ENCODE measurements at regions not wholly inside any gene's neighbourhood (a gene's known extent, or its start where the extent isn't known, plus 50 kb on each side); places are given as distances from the start of the nearest gene placed in this dataset.
A peak's percentile ranks its signal among the peaks of the same experiment; 100 is the strongest.

- DNase-seq (ENCODE audit: low spot score) (no peak), ATAC-seq (no peak)
These were observed 56.5 kb downstream of the CT47B1 start for GRCh38 chrX:120819126-120819525.

GRCh38 chrX:120813982-120814381 lies 61.7 kb downstream of the CT47B1 start:
- no peak for DNase-seq (ENCODE audit: low spot score)
- ATAC-seq, result no peak

- DNase-seq (ENCODE audit: low spot score) (no peak), ATAC-seq (no peak)
These were observed 74.2 kb downstream of the CT47B1 start for GRCh38 chrX:120801426-120801825.

GRCh38 chrX:120797188-120797851 lies 78.3 kb downstream of the CT47B1 start:
- no peak for ATAC-seq
- DNase-seq (ENCODE audit: low spot score), result no peak

DNA sequence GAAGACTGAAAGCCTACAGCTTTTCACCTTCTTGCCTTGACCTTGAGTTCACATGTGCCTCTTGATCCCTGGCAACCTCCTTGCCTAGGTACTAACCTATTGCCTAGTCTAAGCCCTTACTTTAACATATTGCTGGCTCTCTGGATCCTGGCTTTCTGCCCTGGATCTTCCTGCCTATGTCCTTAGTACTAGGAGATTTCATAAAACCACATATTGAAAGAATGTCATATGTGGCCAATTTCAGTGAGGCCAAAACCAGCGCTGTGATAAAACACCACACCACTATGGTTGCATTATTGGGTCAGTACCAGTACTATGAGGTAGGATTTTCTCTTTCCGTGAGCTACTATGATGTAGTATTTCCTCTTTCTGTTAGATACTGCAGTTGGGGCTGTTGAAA lies 80.4 kb downstream of the CT47B1 start:
- DNase-seq (ENCODE audit: low spot score) (no peak), ATAC-seq (no peak)

DNA sequence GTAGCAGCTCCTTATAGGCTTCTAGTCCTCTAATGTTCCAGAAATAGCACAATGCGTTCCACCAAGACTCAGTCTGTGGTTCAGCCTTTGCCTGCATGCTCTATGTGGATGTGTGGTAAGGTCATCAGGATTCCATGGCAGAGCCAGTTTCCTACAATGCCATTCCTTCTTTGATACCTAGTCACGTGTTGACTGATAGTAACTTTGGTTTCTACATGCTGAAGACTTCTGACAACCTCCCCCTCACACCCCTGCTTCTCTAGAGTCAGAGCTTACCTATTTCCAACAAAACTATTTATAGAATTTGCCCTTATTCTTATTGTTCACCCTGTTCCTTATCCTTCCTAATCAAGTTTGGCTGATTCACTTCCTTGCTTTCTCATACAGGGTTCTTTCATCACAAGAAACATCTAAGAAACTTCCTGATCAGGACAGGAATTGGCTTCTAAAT lies 81.1 kb downstream of the CT47B1 start:
- DNase-seq (ENCODE audit: low spot score) (no peak), ATAC-seq (no peak)

- DNase-seq (ENCODE audit: low spot score) (no peak), ATAC-seq (no peak)
These were observed 82.6 kb downstream of the CT47B1 start for GRCh38 chrX:120793098-120793497.

- ATAC-seq (no peak), DNase-seq (ENCODE audit: low spot score) (no peak)
These were observed 84.5 kb downstream of the CT47B1 start for GRCh38 chrX:120791013-120791643.

DNA sequence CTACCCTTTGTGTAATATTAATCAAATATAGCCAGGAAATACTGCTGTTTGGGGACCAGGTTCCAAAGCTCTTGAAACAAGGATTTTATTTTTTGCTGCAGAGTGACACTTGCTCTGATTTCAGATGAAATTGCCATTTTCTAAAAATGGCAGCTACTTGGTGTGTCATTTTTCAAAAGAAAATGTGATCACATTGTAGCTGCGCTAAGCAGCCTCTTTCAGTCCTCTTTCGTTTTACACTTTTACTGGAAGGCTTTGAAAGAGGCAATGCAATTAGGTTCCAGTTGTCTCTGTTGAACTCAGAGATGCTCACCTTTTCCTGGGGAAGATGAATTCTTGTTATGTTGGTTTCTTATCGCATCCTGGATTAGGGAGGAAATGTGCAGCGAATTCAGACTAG lies 85.1 kb downstream of the CT47B1 start:
- no peak for DNase-seq (ENCODE audit: low spot score)
- no peak for ATAC-seq

DNA sequence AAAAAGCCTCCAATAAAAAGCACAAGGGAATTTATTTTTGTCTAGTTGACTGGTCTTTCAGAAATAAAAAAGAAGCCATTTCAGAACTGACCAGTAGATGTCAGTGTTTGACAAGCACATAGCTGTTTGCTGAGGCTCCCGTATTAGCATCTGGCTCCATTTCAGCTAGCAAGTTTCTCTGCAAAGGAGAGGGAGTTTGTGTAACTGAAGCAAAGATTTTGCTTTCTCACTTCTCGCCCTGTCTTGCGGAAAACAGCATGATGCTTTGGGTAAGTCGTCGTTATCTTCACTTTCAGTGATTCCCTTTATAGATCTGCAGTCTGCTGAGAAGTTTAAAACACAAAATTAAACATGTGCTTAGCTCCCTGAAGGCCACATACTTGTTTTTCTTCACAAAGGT lies 85.5 kb downstream of the CT47B1 start:
- ATAC-seq, result peak; percentile 84
- no peak for DNase-seq (ENCODE audit: low spot score)

- ATAC-seq (no peak), DNase-seq (ENCODE audit: low spot score) (no peak)
These were observed 94.3 kb downstream of the CT47B1 start for GRCh38 chrX:120781403-120781802.

- ATAC-seq (no peak), DNase-seq (ENCODE audit: low spot score) (no peak)
These were observed 99.7 kb downstream of the CT47B1 start for GRCh38 chrX:120775959-120776358.

- DNase-seq (ENCODE audit: low spot score) (no peak), ATAC-seq (no peak)
These were observed 101.1 kb downstream of the CT47B1 start for GRCh38 chrX:120774606-120775005.

- DNase-seq (ENCODE audit: low spot score) (no peak), ATAC-seq (no peak)
These were observed 101.9 kb downstream of the CT47B1 start for GRCh38 chrX:120773801-120774200.

DNA sequence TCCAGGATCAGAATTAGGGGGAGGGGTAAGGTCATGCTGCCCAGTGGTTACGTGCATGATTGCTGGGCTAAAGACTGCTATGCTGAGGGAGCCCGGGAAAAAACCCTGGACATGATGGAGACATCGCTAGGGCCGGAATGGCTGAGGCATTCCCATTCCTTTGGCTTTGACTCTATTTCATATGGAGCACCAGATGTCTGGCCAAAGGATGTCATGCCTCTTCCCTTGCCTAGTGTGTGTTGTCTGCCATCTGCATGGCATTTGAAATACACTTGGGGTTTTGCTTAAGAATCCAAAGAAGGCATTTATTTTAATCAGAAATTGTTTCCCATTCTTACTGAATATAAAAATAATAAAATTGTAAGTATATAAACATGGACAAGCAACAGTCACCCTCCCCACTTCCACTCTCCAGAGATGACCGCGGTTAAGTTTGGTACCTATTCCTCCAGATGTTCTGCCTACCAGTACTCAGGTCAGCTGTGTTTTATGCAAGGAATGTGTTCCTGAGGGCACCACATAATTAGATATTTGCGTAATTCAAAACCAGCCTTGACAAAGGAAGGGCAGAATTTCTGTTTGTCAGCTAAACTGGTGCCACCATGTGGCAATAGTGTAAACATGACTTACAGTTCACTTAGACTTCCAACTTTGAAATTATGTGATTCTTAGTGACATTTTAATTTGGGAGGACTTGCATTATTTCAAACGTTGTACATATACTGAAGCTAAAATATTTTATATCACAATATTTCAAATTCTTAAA lies 105.9 kb downstream of the CT47B1 start:
- DNase-seq (ENCODE audit: low spot score) (no peak), ATAC-seq (peak; percentile 89)

GRCh38 chrX:120768681-120769080 lies 107.0 kb downstream of the CT47B1 start:
- no peak for DNase-seq (ENCODE audit: low spot score)
- no peak for ATAC-seq

DNA sequence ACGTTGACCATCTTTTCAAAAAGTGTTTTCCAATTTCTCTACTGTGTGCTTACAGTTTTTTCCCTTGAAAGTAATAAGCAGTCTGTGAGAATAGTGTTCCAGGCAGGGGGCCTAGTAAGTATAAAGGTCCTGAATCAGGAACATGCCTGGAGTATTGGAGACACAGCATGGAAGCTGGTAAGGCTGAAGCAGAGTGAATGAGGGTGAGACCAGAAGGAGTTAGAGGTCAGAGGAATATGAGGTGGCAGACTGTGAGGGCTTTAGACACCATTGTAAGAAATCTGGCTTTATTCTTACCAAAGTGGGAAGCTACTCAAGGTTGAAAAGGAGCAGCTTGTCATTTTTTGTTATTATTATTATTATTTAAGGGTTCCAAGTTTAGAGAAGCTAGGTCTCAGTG lies 107.4 kb downstream of the CT47B1 start:
- DNase-seq (ENCODE audit: low spot score) (no peak), ATAC-seq (no peak)

DNA sequence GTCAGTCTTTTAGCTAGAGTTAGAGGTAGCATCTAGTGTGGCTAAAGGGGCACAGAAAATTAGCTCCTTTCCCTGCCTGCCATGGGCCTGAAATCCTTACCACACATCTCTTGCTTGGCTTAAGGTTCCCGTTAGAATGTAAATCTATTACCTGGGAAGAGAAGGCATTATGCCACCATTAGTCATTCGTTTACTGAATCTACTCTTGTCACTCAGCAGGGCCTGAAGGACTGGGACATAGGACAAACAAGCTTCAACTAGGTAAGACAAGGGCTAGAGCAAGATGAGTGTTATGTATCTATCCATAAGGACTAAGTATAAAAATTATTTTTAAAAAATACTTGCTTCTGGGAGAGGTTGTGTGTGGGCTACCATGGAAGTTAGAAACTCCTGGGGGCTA lies 112.4 kb downstream of the CT47B1 start:
- ATAC-seq (no peak), DNase-seq (ENCODE audit: low spot score) (no peak)

DNA sequence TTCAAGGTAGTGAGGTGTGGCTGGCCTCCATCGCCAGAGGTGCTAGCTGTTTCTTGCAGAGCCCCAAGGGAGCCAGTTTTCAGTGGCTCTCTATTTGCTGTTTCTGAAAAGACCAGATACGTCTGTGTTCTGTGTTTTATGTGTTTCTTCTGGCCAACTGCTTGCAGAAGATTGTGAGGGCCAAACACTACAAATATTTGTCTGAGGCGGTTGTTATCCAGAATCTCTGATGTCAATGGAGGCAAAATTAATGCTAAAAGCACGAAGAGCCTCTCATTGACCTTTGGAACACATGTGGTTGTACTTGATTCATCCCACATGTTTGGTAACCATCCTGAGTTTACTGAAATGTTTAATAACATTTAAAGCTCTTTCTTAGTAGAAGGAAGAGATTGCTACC lies 113.9 kb downstream of the CT47B1 start:
- ATAC-seq (peak; percentile 25), DNase-seq (ENCODE audit: low spot score) (no peak)

DNA sequence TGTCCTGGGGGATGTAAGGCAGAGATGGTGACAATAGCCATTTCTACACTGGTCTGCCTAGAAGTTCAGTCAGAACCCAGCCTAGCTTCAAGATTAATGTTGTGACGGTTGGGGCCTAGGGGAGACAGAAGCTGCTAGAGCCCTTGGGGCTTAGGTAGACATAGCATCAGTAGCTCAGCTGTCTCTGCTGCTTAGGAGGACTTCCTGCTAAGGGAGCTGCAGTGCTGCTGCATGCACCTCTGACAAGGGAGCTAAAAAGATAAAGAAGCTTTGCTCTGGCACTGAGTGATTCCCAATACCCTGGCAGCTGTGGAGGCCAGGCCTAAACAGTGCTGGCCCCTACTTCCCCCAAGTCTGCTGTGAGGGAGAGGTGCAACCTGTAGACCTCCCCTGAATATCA lies 116.0 kb downstream of the CT47B1 start:
- DNase-seq (ENCODE audit: low spot score) (no peak), ATAC-seq (no peak)

DNA sequence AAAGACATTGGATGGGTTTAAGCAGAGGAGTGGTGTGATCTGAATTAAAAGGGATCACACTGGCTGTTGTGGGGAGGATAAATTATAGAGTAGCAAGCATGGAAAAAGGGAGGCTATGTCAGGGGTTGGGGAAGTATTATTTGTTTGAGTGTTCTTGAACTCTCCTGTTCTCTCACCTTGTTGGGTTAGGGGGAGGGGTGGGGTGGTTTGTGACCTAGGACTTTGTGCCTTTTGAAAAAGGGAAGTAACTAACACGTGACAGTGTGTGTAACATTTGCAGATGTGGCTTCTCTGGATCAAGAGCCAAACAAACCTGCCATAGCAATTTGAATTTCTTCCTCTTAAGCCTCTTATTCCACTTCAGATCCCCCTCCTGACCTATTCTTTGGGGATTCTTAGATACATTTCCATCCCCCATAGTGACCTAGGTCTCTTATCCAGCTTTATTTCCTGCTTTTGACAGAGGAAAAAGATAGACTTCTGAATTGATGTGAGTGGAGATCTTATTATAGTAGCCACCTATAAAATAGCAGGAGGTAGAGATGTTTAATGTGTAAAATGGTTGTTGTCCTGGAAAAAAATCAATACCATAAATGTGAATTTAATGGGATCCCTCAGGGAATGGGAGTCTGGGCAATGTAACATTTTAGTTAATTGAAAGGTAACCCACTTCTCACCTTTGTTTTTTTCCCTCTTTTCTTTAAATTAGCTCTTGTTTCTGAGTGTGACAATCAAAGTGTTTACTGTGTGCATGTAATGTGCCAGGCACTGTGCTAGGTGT lies 120.4 kb downstream of the CT47B1 start:
- peak; percentile 54 for DNase-seq (ENCODE audit: low spot score)
- peak; percentile 69 for ATAC-seq

Data from left lobe of liver (tissue), 2 donors.